CD4-positive, alpha-beta T cell treated with Interleukin-15 for 1 hour (primary cell): ENCODE measurements at regions not wholly inside any gene's neighbourhood (a gene's known extent, or its start where the extent isn't known, plus 50 kb on each side); places are given as distances from the start of the nearest gene placed in this dataset.
"Not testable (repeated sequence)": the region's sequence is repeated elsewhere in the genome, so short reads cannot be mapped to it uniquely, and the experiment has no call there.

Source experiments
- DNase-seq: peaks from one replicate; pipeline ENCODE4 v3.0.0-alpha.2; 2020

GRCh38 chr6:141486942-141487341 lies 645.8 kb upstream of the GJE1 start:
- DNase-seq: no peak

GRCh38 chr6:141484711-141485110 lies 648.0 kb upstream of the GJE1 start:
- DNase-seq: peak; percentile 77

- peak; percentile 70 for DNase-seq
Measured at GRCh38 chr6:141483598-141484061, 649.1 kb upstream of the GJE1 start.

GRCh38 chr6:141482796-141483597 lies 649.7 kb upstream of the GJE1 start:
- no peak for DNase-seq

- DNase-seq: no peak
Measured at GRCh38 chr6:141475259-141475658, 657.5 kb upstream of the GJE1 start.

GRCh38 chr6:141472162-141472928 lies 660.4 kb upstream of the GJE1 start:
- no peak for DNase-seq

- DNase-seq: no peak
Measured at GRCh38 chr6:141470810-141471209, 661.9 kb upstream of the GJE1 start.

GRCh38 chr6:141467881-141468280 lies 664.8 kb upstream of the GJE1 start:
- no peak for DNase-seq

- no peak for DNase-seq
Measured at GRCh38 chr6:141467041-141467440, 665.7 kb upstream of the GJE1 start.

- DNase-seq: no peak
Measured at GRCh38 chr6:141464896-141465295, 667.8 kb upstream of the GJE1 start.

GRCh38 chr6:141464490-141464889 lies 668.2 kb upstream of the GJE1 start:
- DNase-seq: peak; percentile 18

GRCh38 chr6:141463237-141463977 lies 669.3 kb upstream of the GJE1 start:
- no peak for DNase-seq

- DNase-seq: no peak
Measured at GRCh38 chr6:141460743-141461484, 671.8 kb upstream of the GJE1 start.

GRCh38 chr6:141460245-141460644 lies 672.5 kb upstream of the GJE1 start:
- DNase-seq: not testable (repeated sequence)

- not testable (repeated sequence) for DNase-seq
Measured at GRCh38 chr6:141457984-141458383, 674.7 kb upstream of the GJE1 start.

GRCh38 chr6:141452354-141452686 lies 680.4 kb upstream of the GJE1 start:
- no peak for DNase-seq

GRCh38 chr6:141451511-141452353 lies 681.0 kb upstream of the GJE1 start:
- no peak for DNase-seq

GRCh38 chr6:141451181-141451510 lies 681.6 kb upstream of the GJE1 start:
- no peak for DNase-seq

- DNase-seq: no peak
Measured at GRCh38 chr6:141445928-141446628, 686.6 kb upstream of the GJE1 start.

- no peak for DNase-seq
Measured at GRCh38 chr6:141443668-141444289, 688.9 kb upstream of the GJE1 start.

- no peak for DNase-seq
Measured at GRCh38 chr6:141443032-141443431, 689.7 kb upstream of the GJE1 start.
